Activated CD8-positive, alpha-beta memory T cell treated with anti-CD3 and anti-CD28 coated beads for 36 hours (primary cell): ENCODE measurements at regions not wholly inside any gene's neighbourhood (a gene's known extent, or its start where the extent isn't known, plus 50 kb on each side); places are given as distances from the start of the nearest gene placed in this dataset.

ENCODE experiments used
- CTCF ChIA-PET: fragments of 350-600 bp; sonication (Branson Sonifier 250); formaldehyde crosslinking; loops from one replicate; lab custom pipeline; 2021; ENCODE audit warnings: antibody characterized with exemption; lab: Charles Lee
- POLR2A ChIA-PET: fragments of 350-600 bp; sonication (Branson Sonifier 250); formaldehyde crosslinking; loops from one replicate; lab custom pipeline; 2021; ENCODE audit warnings: antibody characterized with exemption; lab: Charles Lee

DNA sequence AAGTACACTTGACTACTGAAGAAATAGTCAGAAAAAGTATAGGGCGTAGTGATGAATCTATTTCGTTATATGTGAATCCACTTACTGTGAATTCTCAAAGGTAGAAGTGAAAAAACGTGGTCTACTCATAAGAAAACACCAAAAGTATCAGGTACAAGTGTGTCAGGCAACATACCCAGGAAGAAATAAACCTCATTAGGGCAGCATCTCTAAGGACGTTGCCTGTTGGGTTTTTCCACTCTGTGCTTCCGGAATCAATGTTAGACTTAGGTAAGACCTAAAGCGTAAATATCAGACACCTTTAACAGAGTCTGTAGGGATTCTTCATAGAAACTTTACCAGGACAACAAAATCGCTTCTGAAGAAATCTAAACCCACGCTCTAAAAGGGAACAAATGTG lies 607.2 kb upstream of the EPHA7 start:
- ChIA-PET CTCF (no interaction called here), POLR2A (no interaction called here)

DNA sequence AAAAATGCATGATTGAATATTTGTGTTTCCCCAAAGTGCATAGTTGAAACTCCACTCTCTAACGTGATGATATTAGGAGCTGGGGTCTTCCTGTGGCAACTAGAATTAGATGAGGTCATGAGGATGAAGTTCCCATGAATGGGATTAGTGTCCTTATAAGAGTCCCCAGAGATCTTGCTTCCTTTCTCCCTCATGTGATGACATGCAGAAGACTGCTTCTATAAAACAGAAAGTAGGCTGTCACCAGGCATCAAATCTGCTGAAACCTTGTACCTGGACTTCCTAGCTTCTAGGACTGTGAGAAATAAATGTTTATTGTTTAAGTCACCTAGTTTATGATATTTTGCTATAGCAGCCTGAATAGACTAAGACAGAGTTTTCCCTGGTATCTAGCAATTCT lies 586.5 kb upstream of the EPHA7 start:
- ChIA-PET CTCF (no interaction called here), POLR2A (no interaction called here)

DNA sequence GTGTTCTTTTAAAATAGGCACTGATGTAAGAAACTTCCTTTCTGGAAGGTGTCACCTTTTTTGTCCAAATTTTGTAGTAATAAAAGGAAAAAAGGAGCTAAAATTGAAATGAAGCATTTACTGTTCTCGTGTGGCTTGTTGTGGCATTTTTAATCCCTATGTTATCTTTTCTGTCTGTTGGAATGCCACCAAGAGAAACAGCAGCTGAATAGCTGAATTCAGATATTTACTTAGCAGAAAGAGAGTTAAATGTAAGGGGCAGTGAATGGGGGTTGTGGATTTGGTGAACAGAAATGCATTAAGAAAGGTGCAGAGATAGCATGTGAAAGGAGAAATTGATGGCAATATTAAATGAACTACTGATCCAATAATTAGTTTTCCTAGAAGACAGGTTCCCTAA lies 573.6 kb upstream of the EPHA7 start:
- POLR2A ChIA-PET, result no interaction called here
- CTCF ChIA-PET, result no interaction called here

DNA sequence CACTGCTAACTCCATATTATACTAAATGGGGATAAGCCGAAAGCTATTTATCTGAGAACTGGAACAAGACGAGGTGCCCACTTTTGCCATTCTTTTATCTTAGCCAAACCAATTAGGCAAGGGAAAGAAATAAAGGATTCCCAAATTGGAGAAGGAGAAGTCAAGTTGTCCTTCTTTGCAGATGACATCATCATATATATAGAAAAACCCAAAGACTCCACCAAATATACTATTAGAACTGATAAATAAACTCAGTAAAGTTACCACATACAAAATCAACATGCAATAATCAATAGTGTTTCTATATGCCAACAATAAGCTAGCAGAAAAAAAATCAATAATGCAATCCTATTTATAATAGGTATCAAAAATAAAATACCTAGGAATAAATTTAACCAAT lies 570.3 kb upstream of the EPHA7 start:
- CTCF ChIA-PET, result no interaction called here
- POLR2A ChIA-PET, result no interaction called here

DNA sequence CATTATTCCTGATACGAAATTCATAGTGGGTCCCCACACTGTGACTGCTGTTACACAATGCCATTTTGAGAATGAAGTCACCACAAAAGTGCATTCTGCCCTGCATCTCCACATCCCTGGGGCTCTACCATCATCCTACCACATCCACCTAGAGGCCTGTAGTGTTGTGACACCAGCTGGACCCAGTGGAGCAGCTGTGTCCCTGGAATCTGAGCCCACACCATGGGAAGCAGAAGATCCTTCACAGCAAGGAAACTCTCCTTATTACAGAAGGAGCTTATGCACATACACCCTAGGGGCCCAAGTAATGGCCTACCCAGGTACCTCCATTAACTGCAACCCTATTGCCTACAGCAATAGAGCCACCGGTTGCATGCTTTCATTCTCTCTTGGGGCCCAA lies 566.6 kb upstream of the EPHA7 start:
- CTCF ChIA-PET, result no interaction called here
- POLR2A ChIA-PET, result no interaction called here

DNA sequence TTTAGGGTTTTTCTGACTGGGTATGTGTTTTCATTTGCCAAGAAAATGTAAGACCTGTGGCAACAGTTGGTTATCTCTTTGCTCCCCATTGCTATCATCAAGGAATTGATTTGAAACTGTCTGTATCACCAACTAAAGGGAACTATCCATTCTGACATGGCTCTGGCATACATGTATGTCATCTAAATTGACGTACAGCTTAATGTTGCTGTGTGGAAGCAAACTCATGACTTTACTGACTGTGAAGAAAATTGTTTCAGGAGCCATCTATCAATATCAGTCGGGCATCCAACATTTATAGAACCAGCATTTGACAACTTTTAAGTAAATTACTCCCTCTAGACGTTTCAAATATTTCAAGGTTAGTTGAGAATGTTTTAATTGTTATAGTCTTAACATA lies 555.8 kb upstream of the EPHA7 start:
- POLR2A ChIA-PET, result no interaction called here
- CTCF ChIA-PET, result no interaction called here

DNA sequence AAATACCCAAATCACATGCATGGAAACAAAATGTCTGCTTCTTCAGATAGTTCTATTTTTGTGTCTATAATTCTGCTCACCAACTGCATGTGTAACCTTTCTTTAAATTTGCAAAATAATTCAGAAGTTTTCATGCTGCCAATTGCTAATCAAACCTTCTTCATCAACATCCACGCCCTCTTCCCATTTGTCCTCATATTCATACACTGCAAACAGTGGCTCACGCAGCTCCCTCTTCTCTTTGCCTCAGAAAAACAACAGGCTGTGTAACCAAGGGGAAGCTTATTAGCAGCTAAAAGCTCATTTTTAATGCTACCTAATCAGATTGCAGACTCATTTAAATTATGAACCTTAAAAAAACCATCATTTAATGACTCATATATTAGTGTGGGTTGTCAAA lies 555.0 kb upstream of the EPHA7 start:
- ChIA-PET POLR2A (no interaction called here), CTCF (no interaction called here)

DNA sequence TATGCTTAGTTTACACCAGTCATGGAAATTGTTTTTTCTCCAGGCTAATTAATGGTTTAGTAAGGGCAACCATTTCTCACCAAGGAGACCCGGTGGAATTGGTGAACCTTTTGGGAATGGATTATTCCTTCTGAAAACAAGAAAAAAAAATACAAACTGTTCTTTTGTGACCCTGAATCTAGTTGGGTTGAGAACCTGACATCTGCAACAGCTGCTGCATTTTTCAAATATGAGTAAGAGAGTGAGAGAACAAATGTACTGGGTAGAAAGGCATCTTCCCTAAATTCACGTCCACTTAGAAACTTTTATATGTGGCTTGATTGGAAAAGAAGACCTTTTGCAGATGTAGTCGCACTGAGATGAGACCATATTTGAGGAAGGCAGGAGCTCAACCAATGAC lies 553.4 kb upstream of the EPHA7 start:
- ChIA-PET POLR2A (no interaction called here), CTCF (no interaction called here)

DNA sequence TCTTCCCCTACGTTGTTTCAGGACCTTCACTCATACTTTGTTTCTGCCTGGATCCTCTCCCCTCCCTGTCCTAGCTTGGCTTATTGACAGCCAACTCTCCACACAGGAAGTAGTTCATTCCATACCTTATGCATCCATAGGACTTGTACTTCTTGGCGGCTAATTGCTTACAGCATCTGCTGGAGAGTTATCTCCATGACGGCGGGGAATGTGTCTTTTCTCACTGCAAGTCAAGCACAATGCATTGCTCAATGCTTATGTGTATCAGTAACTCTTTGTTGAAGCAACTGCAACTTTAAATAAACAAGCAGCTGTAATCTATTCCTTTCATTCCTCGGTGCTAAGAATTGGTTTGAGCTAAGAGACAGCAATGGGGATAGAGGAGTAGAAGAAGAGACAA lies 551.3 kb upstream of the EPHA7 start:
- CTCF ChIA-PET, result no interaction called here
- POLR2A ChIA-PET, result no interaction called here

DNA sequence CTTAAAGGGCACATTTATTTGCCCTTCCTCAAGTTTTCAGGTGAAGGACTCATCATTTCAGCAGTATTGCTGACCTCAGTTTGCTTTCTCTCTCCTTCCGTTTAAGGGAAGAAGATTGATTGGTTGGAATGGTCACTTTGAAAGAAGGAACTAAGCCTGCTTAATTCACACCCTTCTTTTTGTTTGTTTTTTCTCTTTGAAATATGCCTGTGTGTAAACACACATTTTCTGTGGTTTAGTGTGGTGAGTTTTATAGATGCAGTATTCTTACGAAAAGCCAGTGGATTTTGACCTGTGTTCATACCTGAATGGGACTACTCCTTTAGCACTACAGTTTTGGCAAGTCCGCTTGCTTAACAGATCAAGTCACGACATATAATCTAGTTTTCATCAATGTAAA lies 548.8 kb upstream of the EPHA7 start:
- POLR2A ChIA-PET, result no interaction called here
- CTCF ChIA-PET, result no interaction called here

DNA sequence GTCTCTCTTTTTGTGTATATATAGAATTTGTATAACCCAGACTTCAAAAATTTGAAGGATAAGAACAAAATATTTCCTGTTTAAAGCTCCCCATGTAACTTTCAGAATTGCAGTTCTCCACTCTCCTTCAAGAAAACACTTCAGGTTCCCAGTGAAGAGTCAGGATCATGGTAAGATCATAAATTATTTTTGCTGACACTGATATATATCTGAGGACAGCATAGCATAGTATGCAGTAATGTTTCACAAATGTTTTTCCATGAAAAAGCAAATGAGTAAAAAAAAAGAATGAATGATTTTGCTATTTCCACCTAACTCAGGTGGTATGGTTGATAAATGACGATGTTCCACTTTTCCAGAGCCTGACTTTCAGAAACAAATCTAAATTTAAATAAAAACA lies 545.6 kb upstream of the EPHA7 start:
- ChIA-PET POLR2A (no interaction called here), CTCF (no interaction called here)

DNA sequence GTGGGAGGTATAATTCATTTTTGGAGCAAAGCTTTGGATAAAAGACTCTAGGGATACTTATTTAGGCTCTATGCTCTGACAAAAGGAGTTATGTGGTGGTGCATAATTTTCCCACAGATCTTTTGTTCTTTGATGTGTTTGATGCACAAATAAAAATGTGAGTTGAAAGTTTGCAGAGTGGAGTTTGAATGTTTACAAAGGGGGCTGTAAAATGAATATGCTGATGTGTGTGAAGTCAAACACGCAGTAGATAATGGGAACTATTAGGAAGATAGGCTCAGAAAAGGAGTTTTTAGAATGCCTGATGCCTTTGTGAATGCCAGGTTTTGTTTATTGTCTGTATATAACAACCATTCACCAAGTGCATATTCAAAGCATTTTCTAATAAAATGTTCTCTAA lies 545.0 kb upstream of the EPHA7 start:
- ChIA-PET POLR2A (no interaction called here), CTCF (no interaction called here)

DNA sequence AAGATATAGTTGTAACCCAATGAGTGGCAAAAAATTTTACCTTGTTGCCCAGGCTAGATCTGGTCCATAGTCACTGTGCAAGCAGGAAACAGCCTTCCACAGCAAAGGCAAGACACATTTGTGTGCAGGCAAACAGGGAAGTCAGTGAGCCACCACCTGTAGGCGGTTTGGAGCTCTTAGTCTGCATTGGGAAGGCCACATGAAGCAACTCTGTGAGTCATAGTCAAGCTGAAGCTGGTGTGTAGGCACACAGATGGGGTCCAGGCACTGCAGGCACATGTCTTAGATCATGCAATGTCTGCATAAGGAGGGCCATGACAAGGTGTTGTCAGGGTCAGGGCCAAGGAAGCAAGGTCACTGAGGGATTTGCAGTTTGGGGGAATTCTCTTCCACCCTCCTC lies 543.2 kb upstream of the EPHA7 start:
- ChIA-PET POLR2A (no interaction called here), CTCF (no interaction called here)

DNA sequence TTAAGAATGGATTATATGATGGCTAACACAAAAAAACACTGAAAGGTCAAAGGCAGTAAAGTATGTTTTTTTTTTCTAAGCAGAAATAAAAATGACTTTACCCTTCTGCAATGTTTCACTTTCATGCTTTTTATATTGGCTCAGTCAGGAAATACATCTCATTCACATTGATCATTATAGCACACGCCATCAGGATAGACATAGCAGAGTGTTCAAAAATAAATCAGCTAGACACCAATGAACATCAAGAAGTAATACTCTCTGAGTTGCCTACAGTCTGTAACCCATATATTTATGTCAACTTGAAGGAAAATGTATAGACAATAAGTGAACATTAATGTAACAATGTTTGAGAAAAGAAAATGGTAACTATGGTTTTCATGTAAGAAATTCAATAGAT lies 535.2 kb upstream of the EPHA7 start:
- POLR2A ChIA-PET, result no interaction called here
- CTCF ChIA-PET, result no interaction called here

DNA sequence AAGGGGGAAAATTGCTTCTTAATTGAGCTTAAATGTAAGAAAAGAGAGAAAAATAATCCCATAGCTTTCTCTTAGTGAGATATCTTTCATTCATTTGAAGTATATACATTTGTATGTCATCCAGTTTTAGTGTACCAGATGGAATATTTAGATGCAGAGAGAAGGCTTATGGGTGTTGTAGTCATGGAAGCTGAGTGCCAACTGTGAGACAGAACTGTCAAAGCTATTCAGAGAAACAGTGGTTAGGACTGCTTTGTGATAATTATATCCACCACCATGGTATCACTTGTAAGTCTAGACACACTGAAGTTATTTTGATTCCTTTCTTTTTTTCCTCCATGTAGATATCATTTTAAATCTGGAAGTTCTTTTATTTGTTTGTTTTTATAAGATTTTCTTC lies 524.3 kb upstream of the EPHA7 start:
- ChIA-PET POLR2A (no interaction called here), CTCF (no interaction called here)

DNA sequence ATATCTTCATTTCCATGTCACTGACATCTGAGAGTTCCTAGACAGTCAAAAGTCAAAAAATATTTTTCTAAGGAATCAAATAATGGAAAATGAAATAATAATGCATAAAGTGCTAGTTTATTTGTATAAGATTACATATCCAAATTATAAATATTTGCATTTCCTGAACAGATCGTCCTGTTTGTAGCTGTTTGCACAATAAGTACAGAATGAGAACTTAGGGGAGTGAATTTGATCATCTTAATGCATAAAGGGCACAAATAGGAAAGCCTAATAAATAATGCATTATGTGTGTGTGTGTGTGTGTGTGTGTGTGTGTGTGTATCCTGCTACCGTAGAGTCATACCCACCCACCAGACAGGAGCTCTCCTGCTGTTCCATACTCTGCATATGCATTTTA lies 521.0 kb upstream of the EPHA7 start:
- ChIA-PET POLR2A (no interaction called here), CTCF (no interaction called here)

DNA sequence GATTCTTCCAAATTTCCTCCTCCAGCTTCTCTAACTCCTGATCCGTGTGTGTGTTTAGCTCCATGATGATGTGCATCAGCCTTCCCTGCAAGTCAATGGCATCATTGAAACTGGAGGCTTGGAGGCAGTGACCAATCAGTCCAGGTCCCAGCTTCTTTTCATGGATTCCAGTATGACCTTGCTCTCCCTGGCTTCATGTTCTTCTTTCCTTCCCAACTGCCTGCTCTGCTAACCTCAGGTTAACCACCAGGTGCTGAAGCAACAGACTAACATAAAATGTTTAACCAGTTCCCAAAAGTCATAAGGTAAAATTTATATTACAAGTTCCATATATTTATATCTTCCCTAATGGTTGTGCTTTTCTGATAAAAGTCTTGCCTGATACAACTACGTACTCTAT lies 512.8 kb upstream of the EPHA7 start:
- POLR2A ChIA-PET, result no interaction called here
- CTCF ChIA-PET, result no interaction called here

DNA sequence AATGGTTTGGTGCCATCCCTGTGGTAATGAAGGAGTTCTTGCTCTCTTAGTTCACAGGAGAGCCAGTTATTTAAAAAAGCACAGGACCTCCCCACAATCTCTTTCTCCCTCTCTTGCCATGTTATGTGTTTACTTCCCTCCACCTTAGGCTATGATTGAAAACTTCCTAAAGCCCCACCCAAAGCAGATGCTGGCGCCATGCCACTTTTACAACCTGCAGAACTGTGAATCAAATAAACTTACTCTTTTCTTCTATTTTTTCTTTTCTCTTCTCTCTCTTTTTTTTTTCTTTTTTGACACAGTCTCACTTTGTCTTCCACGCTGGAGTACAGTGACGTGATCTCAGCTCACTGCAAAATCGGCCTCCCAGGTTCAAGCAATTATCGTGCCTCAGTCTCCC lies 508.4 kb upstream of the EPHA7 start:
- ChIA-PET CTCF (no interaction called here), POLR2A (no interaction called here)

DNA sequence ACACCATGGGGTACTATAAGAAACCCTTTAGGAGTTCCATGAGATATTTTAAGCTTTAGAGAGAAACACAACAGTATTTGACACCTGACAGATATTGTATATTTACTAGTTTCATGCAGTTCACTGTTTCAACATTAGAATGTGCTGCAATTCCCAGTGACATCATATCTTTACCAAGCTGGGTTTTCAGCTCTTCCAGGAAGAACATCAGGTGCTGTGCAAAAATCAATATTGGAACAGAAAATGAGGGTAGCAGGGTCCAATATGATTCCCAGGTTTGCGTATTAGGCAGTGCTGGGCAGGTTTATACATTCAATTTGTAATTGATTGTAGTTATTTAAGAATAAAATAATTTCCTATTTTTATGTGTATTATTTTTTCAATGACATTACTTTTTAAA lies 500.0 kb upstream of the EPHA7 start:
- ChIA-PET CTCF (no interaction called here), POLR2A (no interaction called here)

DNA sequence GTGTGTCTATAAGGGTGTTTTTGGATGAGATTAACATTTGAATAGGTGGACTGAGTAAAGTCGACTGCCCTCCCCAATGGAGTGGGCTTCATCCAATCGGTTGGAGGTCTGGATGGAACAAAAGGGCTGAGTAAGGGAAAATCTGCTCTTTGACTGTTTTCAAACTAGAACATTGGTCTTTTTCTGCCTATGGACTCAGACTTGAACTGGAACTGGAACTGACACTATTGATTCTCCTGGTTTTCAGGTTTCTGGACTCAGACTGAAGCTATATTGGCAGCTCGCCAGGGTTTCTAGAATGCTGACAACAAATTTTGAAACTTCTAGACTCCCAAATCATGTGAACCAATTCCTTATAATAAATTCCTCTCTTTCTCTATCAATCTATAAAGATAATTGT lies 498.9 kb upstream of the EPHA7 start:
- ChIA-PET CTCF (no interaction called here), POLR2A (no interaction called here)

DNA sequence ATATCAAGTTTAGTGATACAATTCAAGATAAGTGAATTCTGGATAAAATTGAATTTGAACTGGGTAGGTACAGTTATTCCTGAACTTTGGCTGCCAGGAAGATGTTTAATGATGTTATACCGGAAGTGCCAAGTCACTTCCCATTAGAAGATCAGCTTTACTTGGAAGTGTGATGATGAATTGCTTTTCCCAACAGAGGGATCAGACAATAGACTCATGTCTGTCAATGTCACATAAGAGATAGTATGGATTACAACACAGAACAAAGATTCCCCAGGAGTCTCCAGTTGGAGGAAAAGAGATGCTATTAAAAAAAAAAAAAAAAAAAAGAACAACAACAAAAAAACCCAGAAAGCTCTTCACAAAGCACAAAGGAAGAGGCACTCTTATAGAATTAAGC lies 497.9 kb upstream of the EPHA7 start:
- ChIA-PET POLR2A (no interaction called here), CTCF (no interaction called here)

DNA sequence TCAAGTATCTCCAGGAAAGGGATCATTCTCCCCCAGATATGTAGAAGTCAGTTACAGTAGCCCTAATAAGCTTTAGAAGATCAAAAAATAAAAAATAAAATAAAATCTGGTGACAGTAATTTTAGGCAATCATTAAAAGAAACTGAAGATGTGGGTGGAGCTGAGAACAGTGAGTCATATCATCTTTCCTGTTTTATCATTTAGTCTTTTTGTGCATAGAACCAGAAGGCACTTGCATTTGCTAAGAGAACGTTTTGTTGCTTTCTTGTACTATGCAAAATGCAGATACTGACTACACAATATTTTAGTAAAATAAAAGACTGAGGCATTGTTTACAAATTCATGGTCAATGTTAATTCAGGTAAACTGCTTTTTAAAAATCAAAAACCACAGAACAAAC lies 497.4 kb upstream of the EPHA7 start:
- ChIA-PET CTCF (no interaction called here), POLR2A (no interaction called here)

DNA sequence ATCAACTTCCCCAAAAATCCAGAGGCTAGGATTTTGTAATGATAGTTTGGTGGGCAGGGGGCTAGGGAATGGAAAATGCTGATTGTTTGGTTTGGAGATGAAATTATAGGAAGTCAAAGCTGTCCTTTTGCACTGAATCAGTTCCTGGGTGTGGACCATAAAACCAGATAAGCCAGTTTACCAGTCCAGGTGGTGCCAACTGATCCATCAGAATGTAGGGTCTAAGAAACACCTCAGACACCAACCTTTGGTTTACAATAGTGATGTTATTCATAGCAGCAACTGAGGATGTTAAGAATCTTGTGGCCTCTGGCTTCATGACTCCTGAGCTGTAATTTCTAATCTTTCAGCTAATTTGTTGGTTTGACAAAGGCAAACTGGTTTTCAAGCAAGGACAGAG lies 496.6 kb upstream of the EPHA7 start:
- ChIA-PET CTCF (interaction anchor here (0.5 kb wide), 1 partner anchor 62 kb away, joined by 3 read pairs; no protein-coding TSS in a partner anchor), POLR2A (no interaction called here)
